BJ (cell line): ENCODE measurements at regions not wholly inside any gene's neighbourhood (a gene's known extent, or its start where the extent isn't known, plus 50 kb on each side); places are given as distances from the start of the nearest gene placed in this dataset.

Experiments
- CTCF ChIA-PET: fragments of 350-600 bp; formaldehyde crosslinking; extraction: SDS; loops from one replicate; lab custom pipeline; 2021; ENCODE audit warnings: antibody characterized with exemption, inconsistent platforms; lab: Yijun Ruan, JAX
- POLR2A ChIA-PET: fragments of 300-600 bp; sonication (Branson Sonifier 250); formaldehyde crosslinking; extraction: SDS; loops from one replicate; lab custom pipeline; 2021; ENCODE audit warnings: antibody characterized with exemption; lab: Charles Lee
- DNase-seq: peaks from one replicate; pipeline ENCODE4 v3.0.0-alpha.2; 2011; ENCODE audit warnings: low read depth
- H3K27me3 ChIP-seq: 2 replicates; pipeline ENCODE4 v1.6.0; 2011; ENCODE audit warnings: low read length; ENCODE audit not compliant: control insufficient read depth, insufficient read depth
- H3K36me3 ChIP-seq: 2 replicates; pipeline ENCODE4 v1.5.1; 2011; ENCODE audit warnings: low read length; ENCODE audit not compliant: control insufficient read depth, insufficient read depth
- H3K4me3 ChIP-seq: 2 replicates; pipeline ENCODE4 v1.5.1; 2011; ENCODE audit warnings: low read depth, mild to moderate bottlenecking, control low read depth, low read length
- TF ChIP-seq, protein P1 (sequence below): IDR thresholded peaks from 2 replicates; pipeline ENCODE4 v1.5.1; 2011; ENCODE audit warnings: low read depth, mild to moderate bottlenecking, control low read depth, inconsistent platforms, low read length, moderate library complexity; ENCODE audit not compliant: insufficient read depth

DNA sequence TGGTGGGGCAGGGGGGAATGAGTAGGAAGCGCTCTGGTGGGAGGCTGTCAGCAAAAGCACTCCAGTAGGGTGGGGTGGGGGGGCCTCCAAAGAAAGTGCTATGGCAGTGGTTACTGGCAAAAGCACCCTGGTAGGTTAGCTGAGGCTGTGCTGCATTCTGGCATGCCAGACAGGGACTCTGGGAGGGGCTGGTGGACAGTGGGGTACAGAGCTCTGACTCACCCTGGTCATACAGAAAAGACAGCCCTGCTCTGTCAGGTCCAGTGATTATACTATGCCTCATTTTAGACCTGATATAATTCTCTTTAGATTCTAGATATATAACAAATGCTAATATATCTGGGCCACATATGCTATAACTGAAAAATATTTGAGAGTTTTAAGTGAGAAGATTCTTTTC, 82.8 kb upstream of the CPNE4 start:
- Histone ChIP-seq H3K4me3 (no peak overlapping the region), H3K36me3 (no peaks in the 10 kb centered on the region), H3K27me3 (no peaks in the 10 kb centered on the region)
- ChIA-PET POLR2A (no interaction called here), CTCF (no interaction called here)
- TF ChIP-seq, protein P1, sequence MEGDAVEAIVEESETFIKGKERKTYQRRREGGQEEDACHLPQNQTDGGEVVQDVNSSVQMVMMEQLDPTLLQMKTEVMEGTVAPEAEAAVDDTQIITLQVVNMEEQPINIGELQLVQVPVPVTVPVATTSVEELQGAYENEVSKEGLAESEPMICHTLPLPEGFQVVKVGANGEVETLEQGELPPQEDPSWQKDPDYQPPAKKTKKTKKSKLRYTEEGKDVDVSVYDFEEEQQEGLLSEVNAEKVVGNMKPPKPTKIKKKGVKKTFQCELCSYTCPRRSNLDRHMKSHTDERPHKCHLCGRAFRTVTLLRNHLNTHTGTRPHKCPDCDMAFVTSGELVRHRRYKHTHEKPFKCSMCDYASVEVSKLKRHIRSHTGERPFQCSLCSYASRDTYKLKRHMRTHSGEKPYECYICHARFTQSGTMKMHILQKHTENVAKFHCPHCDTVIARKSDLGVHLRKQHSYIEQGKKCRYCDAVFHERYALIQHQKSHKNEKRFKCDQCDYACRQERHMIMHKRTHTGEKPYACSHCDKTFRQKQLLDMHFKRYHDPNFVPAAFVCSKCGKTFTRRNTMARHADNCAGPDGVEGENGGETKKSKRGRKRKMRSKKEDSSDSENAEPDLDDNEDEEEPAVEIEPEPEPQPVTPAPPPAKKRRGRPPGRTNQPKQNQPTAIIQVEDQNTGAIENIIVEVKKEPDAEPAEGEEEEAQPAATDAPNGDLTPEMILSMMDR: no peak
- no peak for DNase-seq

DNA sequence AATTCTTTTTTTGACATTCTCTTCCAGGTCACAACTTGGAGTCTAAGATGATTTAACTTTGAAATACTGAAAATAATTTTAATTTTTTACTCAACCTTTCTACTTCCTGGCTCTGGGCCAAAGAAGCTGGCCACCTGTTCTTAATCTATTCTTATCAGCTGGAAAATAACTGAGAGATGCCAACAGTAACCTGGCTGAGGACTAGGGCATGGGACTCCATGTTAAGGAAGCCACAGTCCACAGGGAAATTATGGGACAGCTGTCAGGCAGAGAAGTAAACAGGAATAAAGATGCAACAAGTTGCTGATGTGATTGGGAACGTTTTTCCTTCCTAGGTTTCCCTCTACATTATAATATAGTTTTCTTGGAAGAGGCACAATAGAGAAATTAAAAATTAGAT, 84.7 kb upstream of the CPNE4 start:
- Histone ChIP-seq H3K4me3 (no peak overlapping the region), H3K36me3 (no peaks in the 10 kb centered on the region), H3K27me3 (no peaks in the 10 kb centered on the region)
- ChIA-PET POLR2A (no interaction called here), CTCF (interaction anchor here (1.4 kb wide), 1 partner anchor 36 kb away, joined by 3 read pairs; no protein-coding TSS in a partner anchor)
- TF ChIP-seq, protein P1: no peak
- DNase-seq: no peak

DNA sequence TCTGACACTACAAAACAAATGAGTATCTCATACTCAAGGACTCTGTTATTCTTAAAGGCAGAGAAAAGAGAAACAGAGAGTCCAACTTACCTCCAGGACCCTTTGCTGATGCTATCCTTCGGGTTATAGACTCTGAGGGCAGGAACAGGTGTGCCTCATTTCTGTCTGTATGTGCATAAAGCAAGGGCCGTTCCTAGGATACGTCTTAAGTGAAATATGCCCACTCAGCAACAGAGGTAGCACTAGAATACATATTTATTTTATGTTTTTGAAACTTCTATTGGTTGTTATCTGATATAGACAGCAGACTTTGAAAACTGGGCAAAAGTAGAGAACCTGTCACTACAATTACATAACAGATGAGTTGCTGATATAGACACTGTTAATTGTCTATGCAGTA, 89.3 kb upstream of the CPNE4 start:
- Histone ChIP-seq H3K27me3 (no peaks in the 10 kb centered on the region), H3K4me3 (no peak overlapping the region), H3K36me3 (no peaks in the 10 kb centered on the region)
- TF ChIP-seq, protein P1: no peak
- POLR2A ChIA-PET: no interaction called here
- DNase-seq: no peak
- CTCF ChIA-PET: interaction anchor here (0.6 kb wide), 1 partner anchor 226 kb away, joined by 3 read pairs; no protein-coding TSS in a partner anchor

DNA sequence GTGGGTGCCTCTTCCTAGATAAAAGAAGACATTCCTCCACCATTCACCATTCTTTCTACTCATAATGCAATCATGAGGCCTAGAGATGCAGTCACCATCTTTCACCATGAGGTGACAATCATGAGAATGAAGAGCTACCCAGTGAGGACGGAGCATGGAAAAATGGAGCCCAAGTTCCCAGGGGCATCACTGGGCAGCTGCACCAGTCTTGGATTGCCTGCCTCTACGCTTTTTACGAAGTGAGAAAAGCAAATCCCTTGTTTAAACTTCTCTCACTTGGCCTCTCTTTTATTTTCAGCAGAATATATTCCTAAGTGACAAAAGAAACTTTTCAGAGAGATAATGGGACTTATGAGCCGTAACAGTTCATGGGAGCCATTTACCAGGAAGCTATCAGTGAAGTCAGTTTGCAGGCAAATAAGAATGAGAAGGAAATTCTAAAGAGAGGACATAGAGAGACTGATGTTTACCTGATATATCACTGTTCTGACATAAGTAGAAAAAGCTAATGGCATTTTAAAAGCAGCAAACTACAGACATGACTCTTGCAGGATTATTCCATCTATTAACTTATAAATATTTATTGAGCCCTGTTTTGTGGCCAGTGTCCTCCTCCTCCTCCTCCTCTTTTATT, 90.0 kb upstream of the CPNE4 start:
- POLR2A ChIA-PET: no interaction called here
- TF ChIP-seq, protein P1: no peak
- H3K4me3 ChIP-seq: no peak overlapping the region
- H3K36me3 ChIP-seq: no peaks in the 10 kb centered on the region
- DNase-seq: no peak
- H3K27me3 ChIP-seq: no peaks in the 10 kb centered on the region
- CTCF ChIA-PET: no interaction called here

DNA sequence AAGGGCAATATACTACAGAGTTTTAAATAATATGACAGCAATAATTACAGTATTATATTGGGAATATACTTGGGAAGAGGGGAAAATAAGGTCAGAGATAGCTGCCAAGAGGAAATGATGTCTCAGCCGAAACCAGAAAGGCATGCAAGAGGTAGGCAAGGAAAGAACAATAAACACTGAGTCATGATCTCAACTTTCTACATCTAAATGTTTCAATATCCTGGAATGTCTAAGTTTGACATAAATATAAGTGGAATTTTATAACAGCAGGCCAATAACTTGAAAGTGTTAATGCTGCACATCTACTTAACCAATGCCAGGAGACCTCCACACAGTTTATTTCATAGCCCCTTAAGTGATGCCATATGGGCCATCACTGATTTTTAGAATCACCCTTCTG, 99.8 kb upstream of the CPNE4 start:
- H3K36me3 ChIP-seq: no peaks in the 10 kb centered on the region
- DNase-seq: peak; percentile 65
- H3K4me3 ChIP-seq: no peak overlapping the region
- ChIA-PET CTCF (interaction anchor here (1.5 to 1.6 kb wide), 2 partner anchors 45 to 97 kb away, joined by 4 to 8 read pairs; no protein-coding TSS in a partner anchor), POLR2A (no interaction called here)
- H3K27me3 ChIP-seq: no peaks in the 10 kb centered on the region
- TF ChIP-seq, protein P1: no peak
